Endothelial cell of umbilical vein (primary cell): ENCODE measurements at regions not wholly inside any gene's neighbourhood (a gene's known extent, or its start where the extent isn't known, plus 50 kb on each side); places are given as distances from the start of the nearest gene placed in this dataset.

ENCODE experiments used
- CTCF ChIP-seq, 2 donors: IDR thresholded peaks; 1 replicate in 1 of 2; 2 replicates in 1 of 2; pipeline ENCODE4 v1.5.1; 2011; ENCODE audit warnings: low read length in 2 of 2, mild to moderate bottlenecking in 2 of 2, moderate library complexity in 2 of 2, control low read depth in 1 of 2, inconsistent platforms in 1 of 2, low read depth in 1 of 2; ENCODE audit not compliant: insufficient read depth in 1 of 2; ENCODE audit errors: extremely low read depth in 1 of 2
- EZH2 ChIP-seq: IDR thresholded peaks from 2 replicates; pipeline ENCODE4 v1.6.1; 2012; ENCODE audit warnings: borderline replicate concordance, low read depth, mild to moderate bottlenecking, moderate library complexity, low read length, inconsistent platforms; ENCODE audit not compliant: severe bottlenecking
- FOS ChIP-seq: IDR thresholded peaks from 2 replicates; pipeline ENCODE4 v1.6.1; 2011; ENCODE audit warnings: mild to moderate bottlenecking, low read length, moderate library complexity, borderline replicate concordance; ENCODE audit not compliant: insufficient read depth
- GATA2 ChIP-seq: IDR thresholded peaks from 2 replicates; pipeline ENCODE4 v1.7.0; 2011; ENCODE audit warnings: low read depth, mild to moderate bottlenecking, moderate library complexity, mixed read lengths, low read length; ENCODE audit not compliant: insufficient read length, insufficient read depth
- JUN ChIP-seq: IDR thresholded peaks from 2 replicates; pipeline ENCODE4 v1.6.1; 2011; ENCODE audit warnings: borderline replicate concordance, low read depth; ENCODE audit not compliant: insufficient read length, insufficient read depth
- MAX ChIP-seq: IDR thresholded peaks from 2 replicates; pipeline ENCODE4 v1.6.1; 2011; ENCODE audit not compliant: insufficient read depth, insufficient read length
- MYC ChIP-seq: IDR thresholded peaks from one replicate; pipeline ENCODE4 v1.6.1; 2011; ENCODE audit warnings: mild to moderate bottlenecking, low read depth, low read length
- POLR2A ChIP-seq: IDR thresholded peaks from 2 replicates; pipeline ENCODE4 v1.6.1; 2012; ENCODE audit warnings: low read depth, mild to moderate bottlenecking, control low read depth, low read length
- POLR2AphosphoS5 ChIP-seq: IDR thresholded peaks from 2 replicates; pipeline ENCODE4 v1.6.1; 2012; ENCODE audit warnings: low read depth, mild to moderate bottlenecking, control low read depth, low read length, moderate library complexity; ENCODE audit not compliant: insufficient read depth

GRCh38 chr2:190150413-190150812 is 87.9 kb upstream of the MSTN start:
- TF ChIP-seq MAX: no peak
- no peak for TF ChIP-seq CTCF (IDR thresholded peaks at IDR 0.05; ENCODE audit: extremely low read depth in 1 of 2, insufficient read depth in 1 of 2, low read depth in 1 of 2, low read length in 2 of 2)
- no peak for TF ChIP-seq POLR2AphosphoS5
- TF ChIP-seq POLR2A: no peak
- no peak for TF ChIP-seq EZH2
- no peak for TF ChIP-seq MYC
- no peak for TF ChIP-seq GATA2
- TF ChIP-seq FOS: no peak
- no peak for TF ChIP-seq JUN
